ENCODE measurements at regions not wholly inside any gene's neighbourhood (a gene's known extent, or its start where the extent isn't known, plus 50 kb on each side); places are given as distances from the start of the nearest gene placed in this dataset.

DNA sequence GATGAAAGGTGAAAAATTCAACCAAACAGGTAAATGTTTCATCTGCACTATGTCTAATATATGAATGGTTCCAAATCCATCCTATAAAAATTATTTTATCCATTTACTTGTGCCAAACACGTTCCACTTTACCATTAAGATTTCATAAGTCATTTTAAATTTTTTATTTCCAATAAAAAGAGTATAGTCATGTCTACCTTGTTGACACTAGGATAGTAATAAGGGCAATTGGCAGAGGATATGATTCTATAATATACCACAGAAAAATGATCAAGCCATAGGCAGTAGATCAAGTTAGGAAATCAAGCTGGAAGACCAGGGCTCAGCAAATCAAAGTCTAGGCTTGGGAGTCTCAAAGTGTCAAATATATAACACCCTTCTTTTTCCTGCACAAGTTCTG, 384.3 kb downstream of the METTL4 start:
- no peaks in the 10 kb centered on the region for H3K27me3 ChIP-seq (ENCODE audit: control insufficient read depth in 4 of 4, insufficient read depth in 4 of 4, low read length in 3 of 4)
- H3K36me3 ChIP-seq (ENCODE audit: control insufficient read depth in 4 of 4, insufficient read depth in 3 of 4, low read depth in 1 of 4, low read length in 3 of 4), result no peaks in the 10 kb centered on the region
- WGBS, result 77% methylated on average over 1 of the region's 1 CpG
- H3K9ac ChIP-seq (ENCODE audit: low read depth in 1 of 2, low read length in 2 of 2), result no peak overlapping the region
- H3K4me1 ChIP-seq (ENCODE audit: control insufficient read depth in 4 of 4, insufficient read depth in 4 of 4, low read length in 3 of 4), result no peaks in the 10 kb centered on the region
- no peak overlapping the region for H3K4me3 ChIP-seq (ENCODE audit: low read depth in 1 of 3, low read length in 3 of 3)
- H3K27ac ChIP-seq (ENCODE audit: low read depth in 1 of 2, low read length in 2 of 2), result no peak overlapping the region
- DNase-seq (ENCODE audit: low spot score), result no peak
- H3K9me3 ChIP-seq (ENCODE audit: control insufficient read depth in 4 of 4, low read length in 3 of 4), result no peaks in the 10 kb centered on the region
- TF ChIP-seq FOXA2 (IDR thresholded peaks at IDR 0.05), result no peak
- TF ChIP-seq ATF3 (IDR thresholded peaks at IDR 0.05), result no peak
- no peak for TF ChIP-seq FOXA1 (IDR thresholded peaks at IDR 0.05)
- no peak for TF ChIP-seq NR2F2 (IDR thresholded peaks at IDR 0.05)
- TF ChIP-seq GABPA (IDR thresholded peaks at IDR 0.05 in 1 of 2, conservative IDR thresholded peaks at IDR 0.05 in 1 of 2), result no peak
- TF ChIP-seq HNF4G (IDR thresholded peaks at IDR 0.05), result no peak
- no peak for TF ChIP-seq RAD21 (IDR thresholded peaks at IDR 0.05)
- no peak for TF ChIP-seq JUND (IDR thresholded peaks at IDR 0.05)
- no peak for TF ChIP-seq REST (IDR thresholded peaks at IDR 0.05)
- TF ChIP-seq CTCF (IDR thresholded peaks at IDR 0.05; ENCODE audit: low read depth, low read length, missing input control), result no peak
- TF ChIP-seq, protein P1, sequence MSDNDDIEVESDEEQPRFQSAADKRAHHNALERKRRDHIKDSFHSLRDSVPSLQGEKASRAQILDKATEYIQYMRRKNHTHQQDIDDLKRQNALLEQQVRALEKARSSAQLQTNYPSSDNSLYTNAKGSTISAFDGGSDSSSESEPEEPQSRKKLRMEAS (IDR thresholded peaks at IDR 0.05), result no peak
- no peak for TF ChIP-seq HNF4A (conservative IDR thresholded peaks at IDR 0.05)

GRCh38 chr18:2188258-2188657, 383.0 kb downstream of the METTL4 start:
- H3K4me1 ChIP-seq (ENCODE audit: control insufficient read depth in 4 of 4, insufficient read depth in 4 of 4, low read length in 3 of 4), result no peaks in the 10 kb centered on the region
- peaks cover 0 to 2% (median 0%) of the 10 kb centered on the region in 4 donors for H3K9me3 ChIP-seq (ENCODE audit: control insufficient read depth in 4 of 4, low read length in 3 of 4)
- H3K36me3 ChIP-seq (ENCODE audit: control insufficient read depth in 4 of 4, insufficient read depth in 3 of 4, low read depth in 1 of 4, low read length in 3 of 4), result no peaks in the 10 kb centered on the region
- 80% methylated on average over 1 of the region's 1 CpG for WGBS
- no peaks in the 10 kb centered on the region for H3K27me3 ChIP-seq (ENCODE audit: control insufficient read depth in 4 of 4, insufficient read depth in 4 of 4, low read length in 3 of 4)
- no peak for TF ChIP-seq YY1 (IDR thresholded peaks at IDR 0.05)
- H3K27ac ChIP-seq (ENCODE audit: low read depth in 1 of 2, low read length in 2 of 2), result no peak overlapping the region
- no peak overlapping the region for H3K9ac ChIP-seq (ENCODE audit: low read depth in 1 of 2, low read length in 2 of 2)
- no peak for DNase-seq (ENCODE audit: low spot score)
- H3K4me3 ChIP-seq (ENCODE audit: low read depth in 1 of 3, low read length in 3 of 3), result no peak overlapping the region

GRCh38 chr18:2191180-2191790, 380.0 kb downstream of the METTL4 start:
- Histone ChIP-seq H3K27ac (ENCODE audit: low read depth in 1 of 2, low read length in 2 of 2) (no peak overlapping the region), H3K4me3 (ENCODE audit: low read depth in 1 of 3, low read length in 3 of 3) (no peak overlapping the region), H3K9ac (ENCODE audit: low read depth in 1 of 2, low read length in 2 of 2) (no peak overlapping the region), H3K4me1 (ENCODE audit: control insufficient read depth in 4 of 4, insufficient read depth in 4 of 4, low read length in 3 of 4) (no peaks in the 10 kb centered on the region), H3K9me3 (ENCODE audit: control insufficient read depth in 4 of 4, low read length in 3 of 4) (peaks cover 0 to 3% (median 1%) of the 10 kb centered on the region in 4 donors), H3K36me3 (ENCODE audit: control insufficient read depth in 4 of 4, insufficient read depth in 3 of 4, low read depth in 1 of 4, low read length in 3 of 4) (no peaks in the 10 kb centered on the region), H3K27me3 (ENCODE audit: control insufficient read depth in 4 of 4, insufficient read depth in 4 of 4, low read length in 3 of 4) (no peaks in the 10 kb centered on the region)
- no peak for DNase-seq (ENCODE audit: low spot score)
- 81% methylated on average over 3 of the region's 3 CpGs for WGBS
- no peak for TF ChIP-seq CTCF (IDR thresholded peaks at IDR 0.05; ENCODE audit: low read depth, low read length, missing input control)
- TF ChIP-seq FOXA1 (IDR thresholded peaks at IDR 0.05), result no peak
- TF ChIP-seq, protein P1 (IDR thresholded peaks at IDR 0.05), result no peak
- no peak for TF ChIP-seq REST (IDR thresholded peaks at IDR 0.05)
- TF ChIP-seq JUND (IDR thresholded peaks at IDR 0.05), result no peak
- TF ChIP-seq EGR1 (IDR thresholded peaks at IDR 0.05; ENCODE audit: low read depth in 2 of 2), result no peak
